Ovary (tissue), 3 donors: ENCODE measurements at regions not wholly inside any gene's neighbourhood (a gene's known extent, or its start where the extent isn't known, plus 50 kb on each side); places are given as distances from the start of the nearest gene placed in this dataset.
"Not testable (repeated sequence)": the region's sequence is repeated elsewhere in the genome, so short reads cannot be mapped to it uniquely, and the experiment has no call there.

Source experiments
- EP300 ChIP-seq: sonication (generic); formaldehyde crosslinking; IDR thresholded peaks from one replicate; pipeline ENCODE4 v1.6.1; 2017; ENCODE audit warnings: antibody characterized with exemption
- POLR2A ChIP-seq: fragments of 450-650 bp; IDR thresholded peaks from one replicate; pipeline ENCODE4 v1.6.1; 2017; ENCODE audit warnings: antibody characterized with exemption, mild to moderate bottlenecking, moderate library complexity
- TF ChIP-seq, protein P1 (sequence below), 3 donors: fragments of 450-650 bp in 2 of 3; fragments of 200-600 bp in 1 of 3; IDR thresholded peaks; one replicate each; pipeline versions ENCODE4 v1.5.1 to v1.8.0; 2016 to 2022; ENCODE audit warnings: antibody characterized with exemption in 3 of 3, mild to moderate bottlenecking in 1 of 3
- donor health status: DM: no; HTN: no; CAD: no.

- not testable (repeated sequence) for TF ChIP-seq POLR2A, EP300
- TF ChIP-seq, protein P1, sequence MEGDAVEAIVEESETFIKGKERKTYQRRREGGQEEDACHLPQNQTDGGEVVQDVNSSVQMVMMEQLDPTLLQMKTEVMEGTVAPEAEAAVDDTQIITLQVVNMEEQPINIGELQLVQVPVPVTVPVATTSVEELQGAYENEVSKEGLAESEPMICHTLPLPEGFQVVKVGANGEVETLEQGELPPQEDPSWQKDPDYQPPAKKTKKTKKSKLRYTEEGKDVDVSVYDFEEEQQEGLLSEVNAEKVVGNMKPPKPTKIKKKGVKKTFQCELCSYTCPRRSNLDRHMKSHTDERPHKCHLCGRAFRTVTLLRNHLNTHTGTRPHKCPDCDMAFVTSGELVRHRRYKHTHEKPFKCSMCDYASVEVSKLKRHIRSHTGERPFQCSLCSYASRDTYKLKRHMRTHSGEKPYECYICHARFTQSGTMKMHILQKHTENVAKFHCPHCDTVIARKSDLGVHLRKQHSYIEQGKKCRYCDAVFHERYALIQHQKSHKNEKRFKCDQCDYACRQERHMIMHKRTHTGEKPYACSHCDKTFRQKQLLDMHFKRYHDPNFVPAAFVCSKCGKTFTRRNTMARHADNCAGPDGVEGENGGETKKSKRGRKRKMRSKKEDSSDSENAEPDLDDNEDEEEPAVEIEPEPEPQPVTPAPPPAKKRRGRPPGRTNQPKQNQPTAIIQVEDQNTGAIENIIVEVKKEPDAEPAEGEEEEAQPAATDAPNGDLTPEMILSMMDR (IDR thresholded peaks at IDR 0.05) = not testable (repeated sequence)
Measured at GRCh38 chr5:15356308-15357091, 143.5 kb upstream of the FBXL7 start.
